HG02981 (cell line): ENCODE measurements at regions not wholly inside any gene's neighbourhood (a gene's known extent, or its start where the extent isn't known, plus 50 kb on each side); places are given as distances from the start of the nearest gene placed in this dataset.
"Not testable (repeated sequence)": the region's sequence is repeated elsewhere in the genome, so short reads cannot be mapped to it uniquely, and the experiment has no call there.

Source experiments
- ATAC-seq: cut with Tn5 transposase; IDR thresholded peaks from one replicate; pipeline ENCODE4 v1.9.1; 2021; ENCODE audit warnings: mild to moderate bottlenecking, moderate library complexity; ENCODE audit not compliant: unreplicated experiment

DNA sequence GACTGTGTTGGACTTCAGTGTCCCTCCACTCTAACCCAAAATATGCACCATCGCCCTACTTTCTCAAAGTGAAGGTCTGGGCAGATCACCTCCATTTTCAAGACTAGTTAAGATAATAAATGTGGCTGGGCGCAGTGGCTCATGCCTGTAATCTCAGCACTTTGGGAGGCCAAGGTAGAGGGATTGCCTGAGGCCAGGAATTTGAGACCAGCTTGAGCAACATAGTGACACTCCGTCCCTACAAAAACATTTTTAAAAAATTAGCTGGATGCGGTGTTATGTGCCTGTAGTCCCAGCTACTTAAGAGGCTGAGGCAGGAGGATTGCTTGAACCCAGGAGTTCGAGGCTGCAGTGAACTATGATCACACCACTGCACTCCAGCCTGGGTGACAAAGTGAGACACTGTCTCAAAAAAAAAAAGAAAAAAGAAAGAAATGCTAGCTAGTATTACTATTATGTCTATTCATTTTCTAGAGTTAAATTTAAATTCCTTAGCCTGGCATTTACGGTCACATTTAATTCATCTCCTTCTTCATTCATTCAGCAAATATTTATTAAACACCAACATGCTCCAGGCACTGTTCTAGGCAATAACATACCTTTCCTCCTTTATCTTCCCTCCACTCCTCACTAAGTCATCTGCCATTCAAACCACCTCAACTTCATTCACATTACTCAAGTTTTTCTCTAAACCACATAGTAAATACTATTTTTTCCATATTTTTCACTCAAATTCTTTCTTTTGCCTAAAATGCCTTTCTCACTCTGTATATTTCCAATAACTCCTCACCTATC, 96.1 kb upstream of the XYLT1 start:
- no peak for ATAC-seq

DNA sequence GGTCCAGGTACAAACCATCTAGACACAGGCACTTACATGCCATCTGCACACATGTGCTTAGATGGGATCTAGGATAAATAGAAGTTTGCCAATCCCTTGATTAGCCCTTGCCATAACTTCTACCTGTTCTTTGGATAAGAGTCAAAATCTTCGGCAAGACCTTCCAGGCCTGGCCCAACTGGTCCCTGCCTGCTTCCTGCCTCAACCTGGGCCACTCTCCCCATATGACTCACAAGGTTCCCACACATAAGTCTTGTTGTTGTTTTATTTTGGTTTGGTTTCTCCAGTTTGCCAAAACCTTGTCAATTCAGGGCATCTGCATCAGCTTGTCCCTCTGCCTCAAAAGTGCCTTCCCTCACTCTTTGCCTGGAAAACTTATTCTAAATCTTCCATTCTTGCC, 95.3 kb upstream of the XYLT1 start:
- no peak for ATAC-seq

DNA sequence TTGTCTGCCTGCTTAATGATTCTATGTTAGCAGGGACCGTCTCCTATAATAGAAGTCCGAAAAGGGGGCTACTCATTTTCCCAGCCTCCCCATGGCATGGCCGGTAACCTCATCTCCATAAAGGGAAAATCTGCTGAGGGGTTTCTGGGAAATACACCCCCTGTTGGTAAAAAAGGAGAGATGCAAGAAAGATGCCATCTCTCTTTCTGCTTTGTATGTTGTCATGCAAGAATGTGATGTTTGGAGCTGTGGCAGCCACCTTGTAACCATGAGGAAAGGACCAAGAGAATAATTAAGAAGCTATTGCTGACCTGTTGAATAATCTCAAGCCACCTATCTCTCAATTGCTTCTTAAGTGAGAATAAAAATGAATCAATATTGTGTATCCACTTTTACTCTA, 94.8 kb upstream of the XYLT1 start:
- ATAC-seq, result no peak

DNA sequence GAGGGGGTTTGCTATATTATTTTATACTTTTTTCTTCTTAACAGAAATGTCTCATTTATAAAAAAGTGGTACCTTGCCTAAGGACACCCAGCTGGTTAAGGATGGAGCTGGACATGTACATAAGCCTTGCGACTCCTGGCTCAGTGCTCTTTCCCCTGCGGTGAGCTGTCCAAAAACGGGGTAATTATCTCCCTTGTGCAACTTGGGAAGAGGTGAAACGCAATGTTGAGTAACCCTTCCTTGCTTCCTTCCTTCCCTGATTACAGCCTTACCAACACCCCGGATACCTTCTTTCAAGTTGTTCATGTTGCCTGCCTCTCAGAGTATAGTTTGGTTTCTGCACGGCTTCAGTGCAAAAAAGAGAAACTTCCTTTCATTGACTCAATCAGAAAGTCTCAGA, 94.1 kb upstream of the XYLT1 start:
- ATAC-seq, result no peak

DNA sequence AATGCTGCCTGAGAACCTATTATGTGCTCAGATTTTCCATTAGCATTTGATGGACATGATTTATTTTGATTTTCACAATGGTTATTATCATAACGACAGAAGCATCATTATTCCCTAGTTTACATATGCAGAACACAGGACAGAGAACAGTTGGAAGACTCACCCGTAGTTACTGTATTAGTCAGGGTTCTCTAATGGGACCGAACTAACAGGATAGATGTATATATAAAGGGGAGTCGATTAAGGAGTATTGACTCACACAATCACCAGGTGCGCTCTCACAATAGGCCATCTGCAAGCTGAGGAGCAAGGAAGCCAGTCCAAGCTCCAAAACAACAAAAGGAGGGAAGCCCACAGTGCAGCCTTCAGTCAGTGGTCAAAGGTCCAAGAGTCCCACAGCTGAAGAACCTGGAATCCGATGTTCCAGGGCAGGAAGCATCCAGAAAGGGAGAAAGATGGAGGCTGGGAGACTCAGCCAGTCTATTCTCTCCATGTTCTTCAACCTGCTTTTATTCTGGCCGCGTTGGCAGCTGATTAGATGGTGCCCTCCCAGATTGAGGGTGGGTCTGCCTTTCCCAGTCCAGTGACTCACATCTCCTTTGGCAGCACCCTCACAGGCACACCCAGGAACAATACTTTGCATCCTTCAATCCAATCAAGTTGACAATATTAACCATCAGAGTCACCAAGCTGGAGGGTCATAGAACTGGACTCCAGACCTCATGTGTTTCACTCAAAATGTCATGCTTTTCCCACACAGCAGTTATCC, 92.7 kb upstream of the XYLT1 start:
- ATAC-seq, result no peak

DNA sequence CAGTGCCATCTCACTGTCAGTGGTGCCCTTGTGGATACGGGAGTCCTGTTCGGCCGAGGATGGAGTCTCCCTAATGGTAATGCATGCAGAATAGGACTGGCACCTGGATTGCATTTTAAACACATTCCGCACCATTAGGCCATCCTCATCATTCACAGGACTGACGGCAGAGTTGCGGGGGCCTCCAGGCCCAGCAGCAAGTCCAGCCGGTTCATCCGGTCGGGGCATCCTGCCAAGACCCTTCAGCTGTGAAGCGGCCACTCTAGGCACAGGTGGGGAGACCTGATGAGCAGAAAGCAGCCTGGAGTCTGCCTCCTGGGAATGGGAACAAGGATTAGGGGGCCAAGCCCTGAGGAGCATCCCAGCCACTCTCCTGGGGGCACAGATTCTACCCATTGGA, 90.3 kb upstream of the XYLT1 start:
- no peak for ATAC-seq

DNA sequence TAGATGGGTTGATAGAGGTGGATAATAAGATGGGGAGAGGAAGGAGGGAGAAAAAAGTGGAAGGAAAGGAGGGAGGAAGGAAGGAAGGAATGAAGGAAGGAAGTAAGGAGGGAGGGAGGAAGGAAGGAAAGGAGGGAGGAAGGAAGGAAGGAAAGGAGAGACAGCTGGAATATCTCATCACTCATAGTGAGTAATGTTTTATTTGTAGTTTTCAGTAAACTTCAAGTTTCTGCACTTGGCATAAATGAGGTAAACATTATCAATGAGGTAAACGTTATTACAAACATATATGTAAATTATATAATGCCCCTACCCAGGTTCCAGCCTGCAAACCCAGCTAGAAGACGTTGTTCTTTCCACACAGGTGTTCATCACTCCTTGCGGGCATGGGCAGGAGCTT, 89.8 kb upstream of the XYLT1 start:
- ATAC-seq, result no peak

DNA sequence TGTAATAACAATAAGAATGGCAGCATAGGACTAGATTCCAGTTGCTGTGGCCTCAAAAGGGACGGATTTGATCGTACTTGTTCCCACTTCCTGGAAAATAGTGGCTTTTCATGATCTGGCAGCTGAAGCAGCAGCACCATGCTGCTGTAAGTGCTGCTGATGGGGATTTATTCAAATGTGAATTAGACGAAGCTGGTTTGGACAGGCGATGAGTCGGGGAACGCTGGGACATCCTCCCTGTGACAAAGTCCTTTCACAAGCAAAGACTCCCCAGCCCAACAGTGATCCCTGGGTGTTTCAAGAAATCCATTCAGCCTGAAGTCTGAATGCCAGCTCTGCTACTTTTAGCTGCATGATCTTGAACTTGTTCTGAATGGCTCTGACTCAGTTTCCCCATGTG, 88.6 kb upstream of the XYLT1 start:
- no peak for ATAC-seq

DNA sequence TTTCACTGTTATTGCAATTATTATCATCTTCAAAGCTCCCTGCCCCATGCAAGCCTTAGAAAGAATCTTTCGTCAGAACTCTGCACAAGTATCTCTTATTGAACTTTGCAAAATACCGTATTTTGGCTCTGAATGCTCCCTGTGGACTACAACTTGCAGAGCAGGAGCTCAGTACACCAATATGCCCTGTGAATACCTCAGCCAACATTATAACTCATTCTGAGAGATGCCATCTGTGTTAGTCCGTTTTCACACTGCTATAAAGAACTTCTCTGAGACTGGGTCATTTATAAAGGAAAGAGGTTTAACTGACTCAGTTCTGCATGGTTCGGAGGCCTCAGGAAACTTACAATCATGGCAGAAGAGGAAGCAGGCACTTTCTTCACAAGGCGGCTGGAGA, 87.2 kb upstream of the XYLT1 start:
- ATAC-seq, result no peak

DNA sequence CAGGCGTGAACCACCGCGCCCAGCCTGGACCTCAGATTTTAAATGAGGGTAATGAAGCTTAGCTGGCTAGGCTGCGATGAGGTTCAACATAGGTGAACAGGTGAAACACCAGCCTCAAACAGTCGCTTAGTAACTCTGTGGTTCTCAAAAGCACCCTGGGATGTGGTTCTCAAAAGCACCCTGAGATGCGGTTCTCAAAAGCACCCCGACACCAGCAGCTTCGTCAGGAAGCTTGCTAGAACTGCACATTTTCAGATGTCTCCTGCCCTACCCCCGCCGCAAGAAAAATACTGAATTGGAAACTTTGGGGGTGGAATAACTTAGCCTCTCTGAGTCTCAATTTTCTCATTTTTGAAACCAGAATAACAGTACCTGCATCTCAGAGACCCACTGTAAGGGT, 86.7 kb upstream of the XYLT1 start:
- ATAC-seq, result no peak

DNA sequence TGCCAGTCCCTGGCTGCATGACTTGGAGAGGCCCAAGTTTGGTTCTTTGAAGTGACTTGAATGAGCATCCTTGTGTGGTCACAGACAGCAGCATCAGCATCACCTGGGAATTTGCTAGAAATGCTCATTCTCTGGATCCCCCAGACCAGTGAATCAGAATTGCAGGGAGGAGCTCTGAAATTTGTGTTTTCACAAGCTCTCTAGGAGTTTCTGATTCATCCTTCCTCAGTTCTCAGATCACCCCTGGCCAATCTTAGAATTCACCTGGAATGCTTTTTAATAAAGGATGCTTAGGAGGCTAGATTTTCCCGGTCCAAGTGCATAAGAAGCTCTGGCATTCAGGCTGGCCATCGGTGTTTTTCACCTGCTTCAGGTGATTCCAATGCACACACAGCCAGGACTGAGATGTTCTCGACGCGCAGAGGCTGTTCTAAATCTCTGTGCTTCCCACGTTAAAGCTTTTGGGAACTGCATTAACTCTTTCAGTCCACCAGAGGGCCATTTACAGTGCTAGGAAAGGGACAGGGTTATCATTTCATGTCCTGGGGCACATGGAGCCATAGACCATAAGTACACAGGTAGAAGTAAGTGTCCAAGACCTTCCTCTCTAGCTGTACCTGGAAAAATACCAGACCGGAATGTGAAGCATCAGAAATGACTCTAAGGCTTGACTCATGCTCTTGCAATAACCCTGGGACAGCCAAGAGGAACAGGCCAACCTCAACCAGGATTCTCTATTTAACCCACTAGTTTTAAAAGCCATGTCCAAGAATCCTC, 85.7 kb upstream of the XYLT1 start:
- ATAC-seq, result no peak

DNA sequence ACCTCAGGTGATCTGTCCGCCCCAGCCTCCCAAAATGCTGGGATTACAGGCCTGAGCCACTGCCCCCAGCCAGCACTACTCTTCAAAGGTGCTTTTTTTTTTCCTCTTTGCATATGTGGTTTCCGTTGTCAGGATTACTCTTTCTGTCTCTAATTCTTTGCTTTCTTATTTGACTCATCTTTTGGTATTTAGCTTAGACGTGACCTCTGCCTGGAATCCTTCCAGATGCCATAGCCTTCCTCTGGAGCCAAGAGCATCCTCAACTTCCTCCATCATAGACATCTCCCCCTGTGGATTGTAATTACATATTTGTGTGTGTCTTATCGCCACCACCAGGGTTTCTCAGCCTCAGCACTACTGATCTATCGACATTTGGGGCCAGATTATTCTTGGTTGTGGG, 84.4 kb upstream of the XYLT1 start:
- no peak for ATAC-seq

DNA sequence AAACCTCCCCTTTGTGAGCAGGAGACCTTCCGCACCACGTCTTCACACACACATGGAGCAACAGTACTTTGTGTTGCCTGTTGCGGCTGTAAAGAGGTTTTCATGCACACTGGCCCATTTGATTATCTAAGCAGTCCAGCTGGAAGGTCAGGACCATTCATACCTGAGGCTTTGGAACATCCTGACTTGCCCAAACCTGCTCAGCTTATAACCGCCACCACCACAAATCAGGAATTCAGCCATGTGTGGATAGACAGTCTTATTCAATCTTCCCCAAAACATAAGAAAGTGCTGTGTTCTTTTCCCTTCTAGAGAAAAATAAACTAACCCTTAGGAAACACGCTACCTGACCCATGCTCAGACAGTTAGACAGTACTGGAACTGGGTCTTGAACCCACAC, 81.6 kb upstream of the XYLT1 start:
- ATAC-seq, result no peak

DNA sequence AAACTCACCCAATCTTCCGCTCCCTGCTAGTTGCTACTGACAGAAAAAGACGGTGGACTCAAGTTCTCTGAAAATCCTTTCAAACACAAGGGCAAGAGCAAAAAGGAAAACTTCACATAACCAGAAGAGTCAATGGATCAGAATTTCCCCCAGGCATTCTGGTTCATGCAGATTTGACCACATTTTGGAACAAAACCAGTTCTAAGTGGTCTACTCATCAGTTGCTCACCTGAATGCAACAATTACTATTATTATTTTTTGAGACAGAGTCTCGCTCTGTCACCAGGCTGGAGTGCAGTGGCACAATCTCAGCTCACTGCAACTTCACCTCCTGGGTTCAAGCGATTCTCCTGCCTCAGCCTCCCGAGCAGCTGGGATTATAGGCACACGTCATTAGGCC, 80.9 kb upstream of the XYLT1 start:
- not testable (repeated sequence) for ATAC-seq

DNA sequence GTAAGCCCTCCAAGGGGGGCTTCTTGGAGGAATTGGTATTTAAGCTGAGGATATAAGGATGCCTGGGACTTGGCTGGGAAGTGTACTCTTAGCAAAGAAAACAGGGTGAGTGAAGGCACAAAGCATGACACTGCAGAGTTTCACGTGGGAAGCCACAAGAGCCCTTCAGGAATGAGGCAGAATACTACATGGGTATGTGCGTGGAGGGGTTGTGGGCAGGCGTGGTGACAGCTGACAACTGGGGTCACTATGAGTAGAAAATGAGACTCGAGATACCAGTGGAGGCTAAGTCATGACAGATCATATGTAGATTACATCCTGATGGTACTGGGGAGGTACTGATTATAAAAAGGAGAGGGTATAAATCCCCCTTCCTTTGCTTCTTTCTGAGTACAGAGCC, 78.1 kb upstream of the XYLT1 start:
- ATAC-seq, result no peak

DNA sequence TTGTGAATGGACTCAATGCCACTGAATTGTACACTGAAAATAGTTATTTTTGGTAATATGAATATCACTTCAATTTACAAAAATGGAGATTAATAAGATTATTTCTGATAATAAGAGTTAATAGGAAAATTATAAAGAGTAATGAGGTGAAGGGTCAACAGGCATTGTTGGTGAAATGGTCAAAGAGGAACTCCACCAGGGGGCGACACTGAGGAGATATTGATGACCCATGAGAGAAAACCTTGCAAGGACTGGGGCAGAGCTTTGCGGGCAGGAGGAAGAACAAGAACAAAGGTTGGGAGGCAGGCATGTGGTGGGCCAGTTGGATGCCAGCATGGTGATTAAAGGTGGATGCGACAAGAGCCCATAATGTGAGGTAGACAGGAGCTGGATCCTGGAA, 74.0 kb upstream of the XYLT1 start:
- ATAC-seq, result no peak

DNA sequence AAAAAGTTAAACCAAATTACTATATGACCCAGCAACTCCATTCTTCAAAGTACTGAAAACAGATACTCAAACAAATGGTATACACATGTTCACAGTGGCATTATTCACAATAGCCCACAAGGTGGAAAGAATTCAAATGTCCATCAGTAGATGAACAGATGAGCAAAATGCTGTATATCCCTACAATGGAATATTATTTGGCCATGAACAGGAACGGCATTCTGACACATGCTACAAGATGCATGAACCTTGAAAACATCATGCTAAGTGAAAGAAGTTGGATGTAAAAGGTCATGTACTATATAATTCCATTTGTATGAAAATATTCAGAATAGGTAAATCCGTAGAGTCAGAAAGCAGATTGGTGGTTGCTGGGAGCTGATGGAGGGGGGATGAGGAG, 73.5 kb upstream of the XYLT1 start:
- no peak for ATAC-seq

DNA sequence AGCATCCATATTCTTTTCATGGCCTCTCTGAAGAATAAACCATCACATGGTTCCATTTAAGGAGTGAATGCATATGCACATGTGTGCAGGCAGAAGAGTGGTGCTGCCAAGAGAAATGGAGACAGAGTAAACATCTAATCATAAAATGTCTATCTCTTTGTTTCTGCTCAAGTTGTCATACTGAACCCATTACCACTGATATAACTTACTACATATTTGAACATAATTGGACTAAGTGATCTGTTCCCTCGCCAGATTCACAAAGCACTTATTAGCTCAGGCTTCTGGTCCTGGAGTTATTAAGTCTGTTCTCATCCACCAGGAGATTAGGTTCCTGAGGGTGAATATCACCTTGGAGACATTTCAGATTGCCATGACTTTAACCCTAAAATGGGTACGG, 72.3 kb upstream of the XYLT1 start:
- no peak for ATAC-seq

DNA sequence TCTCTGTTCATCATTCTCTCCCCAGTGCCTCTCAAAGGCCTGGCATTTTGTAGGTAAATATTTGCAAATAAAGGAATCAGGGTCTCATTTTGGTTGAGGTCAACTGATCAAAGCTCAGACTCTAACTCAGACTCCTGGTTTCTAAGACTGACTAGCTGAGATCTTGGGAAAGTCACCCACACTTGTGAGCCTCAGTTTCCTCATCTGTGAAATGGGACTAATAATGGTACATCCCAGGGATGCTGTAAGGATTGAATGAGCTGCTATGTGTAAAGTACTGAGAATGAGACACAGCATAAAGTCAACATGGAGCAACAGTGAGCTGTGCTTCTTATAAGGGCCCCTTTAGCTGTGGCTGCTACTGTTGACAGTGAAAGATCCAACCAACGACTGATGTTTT, 70.6 kb upstream of the XYLT1 start:
- no peak for ATAC-seq

DNA sequence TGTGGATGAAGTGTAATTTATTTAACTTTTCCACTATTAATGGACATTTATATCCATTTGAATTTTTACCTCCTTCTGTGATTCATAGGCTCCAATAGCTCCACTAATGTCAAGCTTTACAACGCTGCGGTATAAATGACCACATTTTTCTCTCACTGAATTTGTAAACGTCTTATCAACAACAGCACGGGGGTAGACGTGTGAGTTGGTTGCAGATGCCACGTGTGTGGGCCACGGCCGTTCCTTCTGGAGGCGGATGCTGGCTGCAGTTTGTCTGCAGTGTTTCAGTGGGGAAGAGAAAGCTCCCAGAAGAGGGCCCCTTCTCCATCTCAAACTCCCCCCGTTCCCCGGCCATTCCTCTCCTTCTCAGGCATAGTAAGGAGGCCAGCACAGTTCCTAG, 68.2 kb upstream of the XYLT1 start:
- ATAC-seq, result no peak

DNA sequence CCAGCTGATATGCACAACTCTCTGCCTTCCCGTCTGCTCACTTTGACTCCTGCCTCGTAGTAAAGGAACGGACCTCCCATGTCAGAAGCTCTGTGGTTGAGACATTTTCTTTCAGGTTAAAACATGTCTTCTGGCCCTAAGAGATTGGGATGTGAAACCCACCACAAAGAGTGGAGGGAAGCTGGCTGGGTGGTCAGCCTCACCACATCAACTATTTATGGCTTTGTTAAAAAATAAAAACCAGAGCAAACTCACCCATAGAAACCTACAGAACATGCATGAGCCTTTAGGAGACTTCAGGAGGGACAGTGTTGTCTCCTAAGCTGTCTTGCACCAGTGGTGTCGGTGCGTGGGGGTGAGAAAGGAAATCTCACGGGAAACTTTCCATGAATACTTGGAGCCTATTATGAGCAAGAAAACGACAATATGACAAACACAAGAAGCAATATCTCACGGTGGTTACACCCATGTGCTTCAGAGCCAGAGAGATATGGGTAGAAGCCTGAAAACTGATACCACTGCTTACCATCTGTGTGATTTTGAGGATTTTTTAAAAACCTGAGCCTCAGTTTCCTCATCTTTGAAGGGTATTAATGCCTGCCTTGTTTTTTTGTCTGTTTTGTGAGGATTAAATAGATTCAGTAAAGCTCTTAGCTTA, 61.7 kb upstream of the XYLT1 start:
- ATAC-seq, result no peak
